Nephron progenitor cell (in vitro differentiated cells): ENCODE measurements at regions not wholly inside any gene's neighbourhood (a gene's known extent, or its start where the extent isn't known, plus 50 kb on each side); places are given as distances from the start of the nearest gene placed in this dataset.

ENCODE experiments used
- DNase-seq: peaks from one replicate; pipeline ENCODE4 v3.0.0; 2021
- H3K27ac Mint-ChIP-seq: 2 replicates; pipeline ENCODE4 v1.8.0; 2021; ENCODE audit warnings: mild to moderate bottlenecking, moderate library complexity, mixed read lengths
- H3K27me3 Mint-ChIP-seq: 2 replicates; pipeline ENCODE4 v1.8.0; 2021; ENCODE audit warnings: mild to moderate bottlenecking, low read depth, mixed read lengths; ENCODE audit not compliant: poor library complexity
- H3K36me3 Mint-ChIP-seq: 2 replicates; pipeline ENCODE4 v1.8.0; 2021; ENCODE audit warnings: low read depth, mixed read lengths
- H3K4me1 Mint-ChIP-seq: 2 replicates; pipeline ENCODE4 v1.8.0; 2021; ENCODE audit warnings: mixed read lengths
- H3K4me3 Mint-ChIP-seq: 2 replicates; pipeline ENCODE4 v1.8.0; 2021; ENCODE audit warnings: mild to moderate bottlenecking, moderate library complexity, mixed read lengths
- H3K9me3 Mint-ChIP-seq: 2 replicates; pipeline ENCODE4 v1.8.0; 2021; ENCODE audit warnings: mild to moderate bottlenecking, moderate library complexity, mixed read lengths
- TF ChIP-seq, protein P1 (sequence below): fragments of 200-600 bp; sonication (generic); IDR thresholded peaks from 2 replicates; pipeline ENCODE4 v1.5.0; 2021; ENCODE audit warnings: antibody characterized with exemption

GRCh38 chr6:43837507-43837906, 67.5 kb downstream of the VEGFA start:
- H3K36me3 Mint-ChIP-seq, result no peaks in the 10 kb centered on the region
- no peak overlapping the region for H3K27ac Mint-ChIP-seq
- TF ChIP-seq, protein P1, sequence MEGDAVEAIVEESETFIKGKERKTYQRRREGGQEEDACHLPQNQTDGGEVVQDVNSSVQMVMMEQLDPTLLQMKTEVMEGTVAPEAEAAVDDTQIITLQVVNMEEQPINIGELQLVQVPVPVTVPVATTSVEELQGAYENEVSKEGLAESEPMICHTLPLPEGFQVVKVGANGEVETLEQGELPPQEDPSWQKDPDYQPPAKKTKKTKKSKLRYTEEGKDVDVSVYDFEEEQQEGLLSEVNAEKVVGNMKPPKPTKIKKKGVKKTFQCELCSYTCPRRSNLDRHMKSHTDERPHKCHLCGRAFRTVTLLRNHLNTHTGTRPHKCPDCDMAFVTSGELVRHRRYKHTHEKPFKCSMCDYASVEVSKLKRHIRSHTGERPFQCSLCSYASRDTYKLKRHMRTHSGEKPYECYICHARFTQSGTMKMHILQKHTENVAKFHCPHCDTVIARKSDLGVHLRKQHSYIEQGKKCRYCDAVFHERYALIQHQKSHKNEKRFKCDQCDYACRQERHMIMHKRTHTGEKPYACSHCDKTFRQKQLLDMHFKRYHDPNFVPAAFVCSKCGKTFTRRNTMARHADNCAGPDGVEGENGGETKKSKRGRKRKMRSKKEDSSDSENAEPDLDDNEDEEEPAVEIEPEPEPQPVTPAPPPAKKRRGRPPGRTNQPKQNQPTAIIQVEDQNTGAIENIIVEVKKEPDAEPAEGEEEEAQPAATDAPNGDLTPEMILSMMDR, result no peak
- H3K9me3 Mint-ChIP-seq, result no peaks in the 10 kb centered on the region
- H3K4me1 Mint-ChIP-seq, result peaks cover 47% of the 10 kb centered on the region
- DNase-seq, result no peak
- no peak overlapping the region for H3K4me3 Mint-ChIP-seq
- H3K27me3 Mint-ChIP-seq, result peaks cover 5% of the 10 kb centered on the region

GRCh38 chr6:43836507-43837240, 66.7 kb downstream of the VEGFA start:
- no peak overlapping the region for H3K4me3 Mint-ChIP-seq
- no peaks in the 10 kb centered on the region for H3K36me3 Mint-ChIP-seq
- H3K27ac Mint-ChIP-seq, result no peak overlapping the region
- no peaks in the 10 kb centered on the region for H3K9me3 Mint-ChIP-seq
- peaks cover 12% of the 10 kb centered on the region for H3K27me3 Mint-ChIP-seq
- TF ChIP-seq, protein P1, result no peak
- peaks cover 47% of the 10 kb centered on the region for H3K4me1 Mint-ChIP-seq
- no peak for DNase-seq
